ENCODE measurements at regions not wholly inside any gene's neighbourhood (a gene's known extent, or its start where the extent isn't known, plus 50 kb on each side); places are given as distances from the start of the nearest gene placed in this dataset.

DNA sequence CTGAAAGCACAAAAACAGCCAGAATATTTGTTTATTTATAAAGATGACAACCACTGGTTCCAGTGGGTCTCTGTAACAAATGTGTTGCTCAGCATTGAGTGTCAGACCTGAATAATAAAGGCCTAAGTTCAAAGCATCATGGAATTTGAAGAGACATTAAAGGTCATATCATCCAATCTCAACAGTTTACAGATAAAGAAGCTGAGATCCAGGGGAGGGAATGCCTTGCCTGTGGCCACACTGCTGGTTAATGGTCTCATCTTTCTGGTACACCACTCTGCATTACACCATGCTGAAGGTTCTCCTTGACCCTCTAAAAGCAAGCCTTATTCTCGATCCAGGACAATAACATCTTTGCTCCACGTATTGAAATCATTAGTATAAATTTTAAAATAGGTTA, 446.5 kb upstream of the ACVR2A start:
- no peak overlapping the region for H3K4me3 ChIP-seq
- no peak for DNase-seq
- no peaks in the 10 kb centered on the region for H3K27me3 ChIP-seq (ENCODE audit: insufficient read depth, low read depth)
- H3K9me2 ChIP-seq (ENCODE audit: insufficient read depth), result no peaks in the 10 kb centered on the region
- H3K4me1 ChIP-seq (replicated peaks; ENCODE audit: insufficient read depth), result no peaks in the 10 kb centered on the region
- H3F3A ChIP-seq (ENCODE audit: insufficient read depth, low read depth), result no peaks in the 10 kb centered on the region
- H3K9me3 ChIP-seq (ENCODE audit: insufficient read depth, low read depth), result no peaks in the 10 kb centered on the region
- H3K27ac ChIP-seq, result no peak overlapping the region
- intact Hi-C loops (cut with micrococcal nuclease; ENCODE audit: unreplicated experiment), result no loop called here
- no peak for TF ChIP-seq EZH2 (IDR thresholded peaks at IDR 0.05; ENCODE audit: low read depth)
- TF ChIP-seq, protein P1, sequence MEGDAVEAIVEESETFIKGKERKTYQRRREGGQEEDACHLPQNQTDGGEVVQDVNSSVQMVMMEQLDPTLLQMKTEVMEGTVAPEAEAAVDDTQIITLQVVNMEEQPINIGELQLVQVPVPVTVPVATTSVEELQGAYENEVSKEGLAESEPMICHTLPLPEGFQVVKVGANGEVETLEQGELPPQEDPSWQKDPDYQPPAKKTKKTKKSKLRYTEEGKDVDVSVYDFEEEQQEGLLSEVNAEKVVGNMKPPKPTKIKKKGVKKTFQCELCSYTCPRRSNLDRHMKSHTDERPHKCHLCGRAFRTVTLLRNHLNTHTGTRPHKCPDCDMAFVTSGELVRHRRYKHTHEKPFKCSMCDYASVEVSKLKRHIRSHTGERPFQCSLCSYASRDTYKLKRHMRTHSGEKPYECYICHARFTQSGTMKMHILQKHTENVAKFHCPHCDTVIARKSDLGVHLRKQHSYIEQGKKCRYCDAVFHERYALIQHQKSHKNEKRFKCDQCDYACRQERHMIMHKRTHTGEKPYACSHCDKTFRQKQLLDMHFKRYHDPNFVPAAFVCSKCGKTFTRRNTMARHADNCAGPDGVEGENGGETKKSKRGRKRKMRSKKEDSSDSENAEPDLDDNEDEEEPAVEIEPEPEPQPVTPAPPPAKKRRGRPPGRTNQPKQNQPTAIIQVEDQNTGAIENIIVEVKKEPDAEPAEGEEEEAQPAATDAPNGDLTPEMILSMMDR (conservative IDR thresholded peaks at IDR 0.05), result no peak
- H2AFZ ChIP-seq, result no peak overlapping the region
- CTCF ChIA-PET, result no interaction called here
- no TSS peak for BruUV-seq (replicated peaks)
- H3K4me2 ChIP-seq, result no peak overlapping the region
- H4K20me1 ChIP-seq (ENCODE audit: insufficient read depth), result no peaks in the 10 kb centered on the region
- H3K36me3 ChIP-seq (ENCODE audit: low read depth), result no peaks in the 10 kb centered on the region
- no peaks in the 10 kb centered on the region for H3K79me2 ChIP-seq (ENCODE audit: low read depth)
- POLR2A ChIA-PET (ENCODE audit: unreplicated experiment), result no interaction called here

DNA sequence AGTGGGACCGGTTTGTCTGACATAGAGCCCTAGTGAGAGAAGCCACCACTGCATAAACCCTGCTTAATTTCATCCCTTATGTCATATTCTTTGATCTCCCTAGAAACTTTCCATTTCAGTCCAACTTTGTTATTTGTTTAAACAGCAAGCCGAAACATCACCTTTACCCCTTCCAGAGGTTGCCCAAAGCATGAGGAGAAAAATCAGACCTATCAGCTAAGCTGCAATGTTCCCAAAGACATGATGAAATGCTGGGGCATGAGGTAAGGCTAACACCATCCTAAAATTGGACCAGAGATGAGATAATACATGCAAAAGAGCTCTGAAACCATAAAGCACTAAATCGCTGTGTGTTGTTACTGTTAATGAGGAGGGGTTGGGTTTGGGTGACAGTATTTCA, 447.9 kb upstream of the ACVR2A start:
- Histone ChIP-seq H3F3A (ENCODE audit: insufficient read depth, low read depth) (no peaks in the 10 kb centered on the region), H3K9me2 (ENCODE audit: insufficient read depth) (no peaks in the 10 kb centered on the region), H3K4me1 (replicated peaks; ENCODE audit: insufficient read depth) (no peaks in the 10 kb centered on the region), H3K27ac (no peak overlapping the region), H4K20me1 (ENCODE audit: insufficient read depth) (no peaks in the 10 kb centered on the region), H3K4me3 (no peak overlapping the region), H3K79me2 (ENCODE audit: low read depth) (no peaks in the 10 kb centered on the region), H2AFZ (no peak overlapping the region), H3K36me3 (ENCODE audit: low read depth) (no peaks in the 10 kb centered on the region), H3K4me2 (no peak overlapping the region), H3K27me3 (ENCODE audit: insufficient read depth, low read depth) (no peaks in the 10 kb centered on the region), H3K9me3 (ENCODE audit: insufficient read depth, low read depth) (no peaks in the 10 kb centered on the region)
- no peak for DNase-seq
- no peak for TF ChIP-seq EZH2 (IDR thresholded peaks at IDR 0.05; ENCODE audit: low read depth)
- TF ChIP-seq, protein P1 (conservative IDR thresholded peaks at IDR 0.05), result no peak
- intact Hi-C loops (cut with micrococcal nuclease; ENCODE audit: unreplicated experiment), result no loop called here
- CTCF ChIA-PET, result no interaction called here
- POLR2A ChIA-PET (ENCODE audit: unreplicated experiment), result no interaction called here
- no TSS peak for BruUV-seq (replicated peaks)

DNA sequence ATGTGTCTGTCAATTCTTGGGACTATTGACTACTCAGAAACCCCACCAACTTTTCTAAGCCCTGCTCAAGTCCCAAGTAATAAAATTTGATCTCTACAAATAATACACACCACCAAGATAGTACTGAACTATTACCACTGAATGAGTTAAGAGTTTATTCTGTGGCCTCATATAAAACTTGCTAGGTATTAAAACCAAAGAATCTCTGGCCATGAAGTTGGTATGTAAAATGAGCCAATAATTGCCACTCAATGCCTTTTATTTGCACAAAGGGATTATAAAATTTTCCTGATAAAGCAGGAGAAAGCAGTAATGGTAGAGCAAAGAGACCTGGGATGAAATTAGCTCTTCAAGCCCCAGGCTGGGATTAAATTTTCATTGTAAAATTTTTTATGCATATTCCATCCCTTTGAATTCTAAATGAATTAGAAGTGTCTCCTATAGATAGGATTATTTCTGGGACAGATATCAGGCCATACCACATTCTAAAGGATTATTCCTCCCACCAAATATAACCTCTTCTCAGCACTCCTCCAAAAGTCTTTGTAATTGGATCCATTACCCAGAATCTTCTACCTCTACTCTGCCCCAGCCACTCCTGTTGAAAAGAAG, 450.5 kb upstream of the ACVR2A start:
- no peak for DNase-seq
- Histone ChIP-seq H3K36me3 (ENCODE audit: low read depth) (no peaks in the 10 kb centered on the region), H3K4me3 (no peak overlapping the region), H3K9me2 (ENCODE audit: insufficient read depth) (no peaks in the 10 kb centered on the region), H3K79me2 (ENCODE audit: low read depth) (no peaks in the 10 kb centered on the region), H3K27me3 (ENCODE audit: insufficient read depth, low read depth) (no peaks in the 10 kb centered on the region), H3K27ac (no peak overlapping the region), H3K9me3 (ENCODE audit: insufficient read depth, low read depth) (no peaks in the 10 kb centered on the region), H3K4me2 (no peak overlapping the region), H2AFZ (no peak overlapping the region), H3K4me1 (replicated peaks; ENCODE audit: insufficient read depth) (no peaks in the 10 kb centered on the region), H3F3A (ENCODE audit: insufficient read depth, low read depth) (no peaks in the 10 kb centered on the region), H4K20me1 (ENCODE audit: insufficient read depth) (no peaks in the 10 kb centered on the region)
- POLR2A ChIA-PET (ENCODE audit: unreplicated experiment), result no interaction called here
- BruUV-seq (replicated peaks), result no TSS peak
- no peak for TF ChIP-seq EZH2 (IDR thresholded peaks at IDR 0.05; ENCODE audit: low read depth)
- TF ChIP-seq, protein P1 (conservative IDR thresholded peaks at IDR 0.05), result no peak
- CTCF ChIA-PET, result no interaction called here
- intact Hi-C loops (cut with micrococcal nuclease; ENCODE audit: unreplicated experiment), result no loop called here
